AG04450 (cell line): ENCODE measurements at regions not wholly inside any gene's neighbourhood (a gene's known extent, or its start where the extent isn't known, plus 50 kb on each side); places are given as distances from the start of the nearest gene placed in this dataset.

Source experiments
- CTCF ChIA-PET: fragments of 300-600, 350-600 bp; formaldehyde crosslinking; extraction: SDS; loops from one replicate; lab custom pipeline; 2022; ENCODE audit warnings: antibody characterized with exemption, inconsistent platforms; lab: Charles Lee
- POLR2A ChIA-PET: fragments of 350-600 bp; formaldehyde crosslinking; extraction: SDS; loops from one replicate; lab custom pipeline; 2021; ENCODE audit warnings: antibody characterized with exemption, inconsistent platforms; lab: Yijun Ruan, JAX
- DNase-seq: peaks from one replicate; pipeline ENCODE4 v3.0.0-alpha.2; 2011; ENCODE audit warnings: low read depth, low spot score
- H3K27ac ChIP-seq: one replicate; pipeline ENCODE4 v1.5.1; 2012; ENCODE audit warnings: low read depth, low read length, control low read depth
- H3K27me3 ChIP-seq: one replicate; pipeline ENCODE4 v1.6.0; 2012; ENCODE audit warnings: low read length; ENCODE audit not compliant: control insufficient read depth, insufficient read depth
- H3K4me3 ChIP-seq: 2 replicates; pipeline ENCODE4 v1.5.1; 2011; ENCODE audit warnings: mild to moderate bottlenecking, low read depth, low read length, control low read depth
- H3K9me3 ChIP-seq: 2 replicates; pipeline ENCODE4 v1.5.1; 2012; ENCODE audit warnings: low read length; ENCODE audit not compliant: control insufficient read depth, insufficient read depth
- TF ChIP-seq, protein P1 (sequence below): IDR thresholded peaks from 2 replicates; pipeline ENCODE4 v1.5.1; 2011; ENCODE audit warnings: low read depth, low read length, control low read depth, inconsistent platforms

DNA sequence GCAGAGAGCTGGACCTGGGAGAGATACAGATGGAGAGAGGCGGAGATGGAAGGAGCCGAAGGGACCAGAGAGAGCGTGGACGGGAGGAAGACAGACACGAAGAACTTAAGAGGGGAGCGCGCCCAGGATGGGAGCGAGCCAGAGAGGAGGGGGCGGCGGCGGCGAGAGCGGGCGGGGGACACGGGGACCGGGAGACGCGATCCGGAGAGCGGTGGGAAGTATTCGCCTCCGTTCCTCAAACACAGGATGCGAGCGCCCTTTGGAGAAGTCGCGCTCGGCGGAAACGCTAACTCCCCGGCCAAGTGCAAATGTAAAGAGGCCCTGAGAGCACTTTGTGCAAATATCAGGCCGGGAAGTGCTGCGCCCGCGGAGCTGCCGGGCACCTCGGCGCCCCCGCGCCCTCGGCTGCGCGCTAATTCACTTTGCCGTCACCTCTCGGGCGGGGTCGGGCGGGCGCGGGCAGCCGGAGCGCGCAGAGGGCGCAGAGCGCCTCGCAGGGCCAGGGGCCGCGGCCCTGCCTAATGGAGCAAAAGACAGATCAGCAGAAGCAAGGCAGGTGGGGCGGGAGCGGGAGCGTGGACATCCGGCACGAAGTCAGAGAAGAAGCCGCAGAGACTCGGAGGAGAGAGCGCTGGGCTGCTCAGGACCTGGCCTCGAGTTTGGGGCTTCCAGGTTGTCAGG is 281.2 kb downstream of the RRAGC start:
- DNase-seq, result no peak
- Histone ChIP-seq H3K27ac (no peak overlapping the region), H3K4me3 (no peak overlapping the region), H3K27me3 (peaks cover 7% of the 10 kb centered on the region), H3K9me3 (no peaks in the 10 kb centered on the region)
- TF ChIP-seq, protein P1, sequence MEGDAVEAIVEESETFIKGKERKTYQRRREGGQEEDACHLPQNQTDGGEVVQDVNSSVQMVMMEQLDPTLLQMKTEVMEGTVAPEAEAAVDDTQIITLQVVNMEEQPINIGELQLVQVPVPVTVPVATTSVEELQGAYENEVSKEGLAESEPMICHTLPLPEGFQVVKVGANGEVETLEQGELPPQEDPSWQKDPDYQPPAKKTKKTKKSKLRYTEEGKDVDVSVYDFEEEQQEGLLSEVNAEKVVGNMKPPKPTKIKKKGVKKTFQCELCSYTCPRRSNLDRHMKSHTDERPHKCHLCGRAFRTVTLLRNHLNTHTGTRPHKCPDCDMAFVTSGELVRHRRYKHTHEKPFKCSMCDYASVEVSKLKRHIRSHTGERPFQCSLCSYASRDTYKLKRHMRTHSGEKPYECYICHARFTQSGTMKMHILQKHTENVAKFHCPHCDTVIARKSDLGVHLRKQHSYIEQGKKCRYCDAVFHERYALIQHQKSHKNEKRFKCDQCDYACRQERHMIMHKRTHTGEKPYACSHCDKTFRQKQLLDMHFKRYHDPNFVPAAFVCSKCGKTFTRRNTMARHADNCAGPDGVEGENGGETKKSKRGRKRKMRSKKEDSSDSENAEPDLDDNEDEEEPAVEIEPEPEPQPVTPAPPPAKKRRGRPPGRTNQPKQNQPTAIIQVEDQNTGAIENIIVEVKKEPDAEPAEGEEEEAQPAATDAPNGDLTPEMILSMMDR, result no peak
- CTCF ChIA-PET, result no interaction called here
- POLR2A ChIA-PET, result no interaction called here

DNA sequence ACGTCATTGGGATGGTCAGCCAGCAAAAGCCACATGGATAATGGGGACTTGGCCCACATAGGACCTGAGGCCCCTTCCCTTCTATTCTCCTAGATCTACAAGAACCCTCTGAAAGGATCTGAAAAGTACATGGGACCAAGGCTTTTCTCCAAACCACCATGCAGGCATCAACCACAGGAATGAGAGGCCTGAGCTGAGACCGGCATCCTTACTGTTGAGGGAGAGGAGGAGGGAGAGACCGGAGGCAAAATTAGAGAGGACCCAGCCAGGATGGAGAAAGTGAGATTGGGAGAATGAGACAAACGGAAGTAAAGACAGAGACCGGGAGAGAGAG is 281.7 kb downstream of the RRAGC start:
- TF ChIP-seq, protein P1, result no peak
- ChIA-PET CTCF (no interaction called here), POLR2A (no interaction called here)
- Histone ChIP-seq H3K9me3 (no peaks in the 10 kb centered on the region), H3K27ac (no peak overlapping the region), H3K4me3 (no peak overlapping the region), H3K27me3 (peaks cover 7% of the 10 kb centered on the region)
- no peak for DNase-seq

DNA sequence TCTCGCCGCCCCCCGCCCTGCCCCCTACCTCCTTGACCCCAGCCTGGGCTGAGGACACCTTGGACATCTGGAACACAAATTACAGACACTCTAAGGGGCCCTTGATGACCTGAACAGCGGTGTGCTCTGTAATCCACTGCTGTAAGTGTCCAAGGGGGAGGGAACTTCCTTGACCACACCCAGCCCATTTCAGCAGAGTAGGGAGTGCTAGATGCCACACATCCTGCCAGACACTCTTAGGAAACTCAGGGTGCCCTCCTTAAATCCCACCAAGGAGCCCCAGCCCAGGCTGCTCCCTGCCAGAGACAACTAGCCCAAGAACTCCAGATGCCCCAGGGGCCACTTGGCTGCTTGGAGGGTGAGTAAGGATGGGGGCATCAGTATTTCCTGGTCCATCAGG is 282.2 kb downstream of the RRAGC start:
- DNase-seq, result no peak
- TF ChIP-seq, protein P1, result no peak
- no peak overlapping the region for H3K27ac ChIP-seq
- H3K9me3 ChIP-seq, result no peaks in the 10 kb centered on the region
- CTCF ChIA-PET, result no interaction called here
- no peak overlapping the region for H3K4me3 ChIP-seq
- POLR2A ChIA-PET, result no interaction called here
- peaks cover 7% of the 10 kb centered on the region for H3K27me3 ChIP-seq

DNA sequence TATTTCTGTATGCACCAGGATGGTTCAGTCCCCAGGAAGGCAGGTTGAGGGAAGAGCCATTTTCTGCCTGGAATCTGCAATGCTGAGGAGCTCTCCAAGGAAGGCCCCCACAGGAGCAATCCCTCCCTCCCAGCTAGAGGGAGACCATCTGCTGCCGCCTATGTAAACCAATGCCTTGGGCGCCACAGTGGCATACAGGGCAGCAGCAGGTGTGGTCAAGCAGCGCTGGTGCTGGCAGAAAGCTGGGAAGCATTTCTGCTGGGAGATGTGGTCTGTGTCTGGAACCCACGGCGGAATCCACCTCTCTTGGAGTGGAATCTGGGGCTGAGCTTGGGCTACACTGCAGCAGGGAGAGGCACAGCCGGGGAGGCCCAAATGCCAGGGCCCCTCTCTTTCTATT is 283.3 kb downstream of the RRAGC start:
- TF ChIP-seq, protein P1, result no peak
- Histone ChIP-seq H3K27me3 (peaks cover 11% of the 10 kb centered on the region), H3K9me3 (no peaks in the 10 kb centered on the region), H3K4me3 (no peak overlapping the region), H3K27ac (no peak overlapping the region)
- POLR2A ChIA-PET, result no interaction called here
- no peak for DNase-seq
- CTCF ChIA-PET, result no interaction called here

DNA sequence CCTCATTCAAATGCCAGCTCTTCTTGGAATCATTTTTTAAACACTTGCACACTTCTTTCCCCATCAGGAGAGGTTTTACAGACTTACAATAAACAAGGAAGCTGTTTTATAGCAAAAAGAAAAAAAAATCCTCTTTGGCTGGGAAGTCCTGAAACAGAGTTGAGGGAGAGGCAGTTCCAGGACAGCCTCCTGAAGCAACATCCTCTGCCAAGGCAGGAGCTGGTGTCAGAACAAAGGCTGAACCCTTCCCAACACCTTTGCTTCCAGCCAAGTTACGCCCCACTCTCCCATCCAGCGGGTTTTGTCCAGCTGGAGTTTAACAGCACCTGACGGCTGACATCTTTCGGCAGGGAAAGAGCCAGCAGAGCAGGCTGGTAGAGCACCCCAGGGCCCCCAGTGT is 287.8 kb downstream of the RRAGC start:
- Histone ChIP-seq H3K4me3 (no peak overlapping the region), H3K9me3 (no peaks in the 10 kb centered on the region), H3K27me3 (peaks cover 11% of the 10 kb centered on the region), H3K27ac (no peak overlapping the region)
- CTCF ChIA-PET, result no interaction called here
- POLR2A ChIA-PET, result no interaction called here
- TF ChIP-seq, protein P1, result no peak
- DNase-seq, result no peak
